Fibroblast of lung (primary cell): ENCODE measurements at regions not wholly inside any gene's neighbourhood (a gene's known extent, or its start where the extent isn't known, plus 50 kb on each side); places are given as distances from the start of the nearest gene placed in this dataset.

Experiments
- DNase-seq, 2 donors: peaks; one replicate each; pipeline versions ENCODE4 v3.0.0 to v3.0.0-alpha.2; 2010; ENCODE audit warnings: low read depth in 2 of 2
- H2AFZ ChIP-seq: 2 replicates; pipeline ENCODE4 v1.5.1; 2012; ENCODE audit warnings: low read length, control low read depth, inconsistent platforms
- H3K27ac ChIP-seq: 2 replicates; pipeline ENCODE4 v1.5.1; 2011; ENCODE audit warnings: low read length, control low read depth; ENCODE audit not compliant: insufficient read depth
- H3K27me3 ChIP-seq: 2 replicates; pipeline ENCODE4 v1.5.1; 2011; ENCODE audit warnings: mild to moderate bottlenecking, low read length; ENCODE audit not compliant: control insufficient read depth, insufficient read depth
- H3K36me3 ChIP-seq: 2 replicates; pipeline ENCODE4 v1.5.1; 2011; ENCODE audit warnings: low read length; ENCODE audit not compliant: control insufficient read depth, insufficient read depth
- H3K4me1 ChIP-seq: 2 replicates; pipeline ENCODE4 v1.5.1; 2011; ENCODE audit warnings: low read length; ENCODE audit not compliant: control insufficient read depth, insufficient read depth; ENCODE audit errors: extremely low read depth
- H3K4me2 ChIP-seq: 2 replicates; pipeline ENCODE4 v1.5.1; 2011; ENCODE audit warnings: low read length, control low read depth; ENCODE audit not compliant: insufficient read depth; ENCODE audit errors: extremely low read depth
- H3K4me3 ChIP-seq, 4 experiments: fragments of 200-600 bp in 1 of 4; sonication (generic) in 1 of 4; replicated peaks in 1 of 4; 2 replicates each; pipeline ENCODE4 v1.5.1; 2011 to 2016; ENCODE audit warnings: low read length in 4 of 4, low read depth in 3 of 4, mild to moderate bottlenecking in 3 of 4, control low read depth in 2 of 4, inconsistent platforms in 1 of 4, mixed read lengths in 1 of 4; ENCODE audit not compliant: insufficient read depth in 1 of 4; ENCODE audit errors: control extremely low read depth in 1 of 4
- H3K79me2 ChIP-seq: 2 replicates; pipeline ENCODE4 v1.5.1; 2012; ENCODE audit warnings: mild to moderate bottlenecking, low read length, inconsistent platforms; ENCODE audit not compliant: control insufficient read depth, insufficient read depth
- H3K9ac ChIP-seq: 2 replicates; pipeline ENCODE4 v1.5.1; 2011; ENCODE audit warnings: mild to moderate bottlenecking, low read length, control low read depth; ENCODE audit not compliant: insufficient read depth
- H3K9me3 ChIP-seq: 2 replicates; pipeline ENCODE4 v1.5.1; 2012; ENCODE audit warnings: low read depth, low read length; ENCODE audit not compliant: control insufficient read depth, insufficient read depth
- H4K20me1 ChIP-seq: 2 replicates; pipeline ENCODE4 v1.5.1; 2011; ENCODE audit warnings: low read length; ENCODE audit not compliant: control insufficient read depth, insufficient read depth; ENCODE audit errors: extremely low read depth
- CTCF ChIP-seq, 2 donors: IDR thresholded peaks in 1 of 2; conservative IDR thresholded peaks in 1 of 2; 1 replicate in 1 of 2; 2 replicates in 1 of 2; pipeline ENCODE4 v1.5.1; 2011 to 2012; ENCODE audit warnings: low read length in 2 of 2, control low read depth in 1 of 2, inconsistent platforms in 1 of 2, low read depth in 1 of 2, mild to moderate bottlenecking in 1 of 2
- EZH2 ChIP-seq: IDR thresholded peaks from 2 replicates; pipeline ENCODE4 v1.5.1; 2012; ENCODE audit warnings: low read length, control low read depth, mild to moderate bottlenecking; ENCODE audit errors: missing control alignments

- TF ChIP-seq CTCF (conservative IDR thresholded peaks at IDR 0.05 in 1 of 2, IDR thresholded peaks at IDR 0.05 in 1 of 2; ENCODE audit: low read depth in 1 of 2, low read length in 2 of 2): no peak
- TF ChIP-seq EZH2: no peak
- no peak overlapping the region for H3K4me2 ChIP-seq
- H3K36me3 ChIP-seq: no peaks in the 10 kb centered on the region
These were observed 232.5 kb upstream of the PHYHIPL start for GRCh38 chr10:58943960-58944359.

GRCh38 chr10:58948303-58948702, 228.1 kb upstream of the PHYHIPL start:
- no peak for TF ChIP-seq CTCF (conservative IDR thresholded peaks at IDR 0.05 in 1 of 2, IDR thresholded peaks at IDR 0.05 in 1 of 2; ENCODE audit: low read depth in 1 of 2, low read length in 2 of 2)
- TF ChIP-seq EZH2: no peak
- Histone ChIP-seq H3K79me2 (no peaks in the 10 kb centered on the region), H3K4me3 (no peak overlapping the region), H3K36me3 (no peaks in the 10 kb centered on the region), H3K9ac (no peak overlapping the region), H3K27ac (no peak overlapping the region), H3K9me3 (no peaks in the 10 kb centered on the region), H2AFZ (no peak overlapping the region), H4K20me1 (no peaks in the 10 kb centered on the region), H3K27me3 (no peaks in the 10 kb centered on the region), H3K4me2 (no peak overlapping the region), H3K4me1 (peaks cover 3% of the 10 kb centered on the region)
- no peak for DNase-seq

More at GRCh38 chr10:58943960-58944359, 232.5 kb upstream of the PHYHIPL start:
- no peak for DNase-seq
- H3K4me1 ChIP-seq: no peaks in the 10 kb centered on the region
- H3K4me3 ChIP-seq: no peak overlapping the region
- no peak overlapping the region for H3K27ac ChIP-seq
- H4K20me1 ChIP-seq: no peaks in the 10 kb centered on the region
- H3K9me3 ChIP-seq: no peaks in the 10 kb centered on the region
- no peak overlapping the region for H2AFZ ChIP-seq
- no peaks in the 10 kb centered on the region for H3K27me3 ChIP-seq
- no peak overlapping the region for H3K9ac ChIP-seq
- no peaks in the 10 kb centered on the region for H3K79me2 ChIP-seq

- TF ChIP-seq EZH2 (no peak), CTCF (conservative IDR thresholded peaks at IDR 0.05 in 1 of 2, IDR thresholded peaks at IDR 0.05 in 1 of 2; ENCODE audit: low read depth in 1 of 2, low read length in 2 of 2) (no peak)
- Histone ChIP-seq H3K27ac (no peak overlapping the region), H2AFZ (no peak overlapping the region), H3K9ac (no peak overlapping the region), H3K9me3 (no peaks in the 10 kb centered on the region), H3K4me2 (no peak overlapping the region), H3K27me3 (no peaks in the 10 kb centered on the region), H3K79me2 (no peaks in the 10 kb centered on the region), H4K20me1 (no peaks in the 10 kb centered on the region), H3K36me3 (no peaks in the 10 kb centered on the region), H3K4me1 (peaks cover 3% of the 10 kb centered on the region), H3K4me3 (no peak overlapping the region)
- DNase-seq: peak in 1 of 2 donors; percentile 47
These were observed 225.8 kb upstream of the PHYHIPL start for GRCh38 chr10:58950618-58951017.
